ENCODE measurements at regions not wholly inside any gene's neighbourhood (a gene's known extent, or its start where the extent isn't known, plus 50 kb on each side); places are given as distances from the start of the nearest gene placed in this dataset.

DNA sequence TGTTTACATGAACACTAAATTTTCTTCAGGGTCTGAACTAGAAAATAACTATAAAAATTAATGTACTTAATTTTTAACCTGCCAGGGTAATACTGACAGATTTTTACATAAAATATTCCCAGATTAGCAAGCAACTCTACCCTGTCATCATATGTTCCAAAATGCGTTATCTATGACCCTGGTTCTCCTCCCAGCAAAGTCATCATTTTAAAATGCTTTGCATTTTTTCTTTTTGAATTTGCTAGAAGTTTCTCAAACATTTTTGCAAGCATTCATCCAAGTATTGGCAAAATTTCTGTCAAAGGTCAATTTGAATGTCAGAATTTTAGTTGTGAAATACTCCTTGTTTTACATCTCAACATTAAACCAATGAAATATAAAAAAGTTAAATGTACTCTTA is 144.5 kb upstream of the FTMT start:
- no peak overlapping the region for H3K4me3 ChIP-seq (ENCODE audit: low read depth, low read length)
- TF ChIP-seq, protein P1, sequence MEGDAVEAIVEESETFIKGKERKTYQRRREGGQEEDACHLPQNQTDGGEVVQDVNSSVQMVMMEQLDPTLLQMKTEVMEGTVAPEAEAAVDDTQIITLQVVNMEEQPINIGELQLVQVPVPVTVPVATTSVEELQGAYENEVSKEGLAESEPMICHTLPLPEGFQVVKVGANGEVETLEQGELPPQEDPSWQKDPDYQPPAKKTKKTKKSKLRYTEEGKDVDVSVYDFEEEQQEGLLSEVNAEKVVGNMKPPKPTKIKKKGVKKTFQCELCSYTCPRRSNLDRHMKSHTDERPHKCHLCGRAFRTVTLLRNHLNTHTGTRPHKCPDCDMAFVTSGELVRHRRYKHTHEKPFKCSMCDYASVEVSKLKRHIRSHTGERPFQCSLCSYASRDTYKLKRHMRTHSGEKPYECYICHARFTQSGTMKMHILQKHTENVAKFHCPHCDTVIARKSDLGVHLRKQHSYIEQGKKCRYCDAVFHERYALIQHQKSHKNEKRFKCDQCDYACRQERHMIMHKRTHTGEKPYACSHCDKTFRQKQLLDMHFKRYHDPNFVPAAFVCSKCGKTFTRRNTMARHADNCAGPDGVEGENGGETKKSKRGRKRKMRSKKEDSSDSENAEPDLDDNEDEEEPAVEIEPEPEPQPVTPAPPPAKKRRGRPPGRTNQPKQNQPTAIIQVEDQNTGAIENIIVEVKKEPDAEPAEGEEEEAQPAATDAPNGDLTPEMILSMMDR (IDR thresholded peaks at IDR 0.05; ENCODE audit: low read depth, low read length): no peak

DNA sequence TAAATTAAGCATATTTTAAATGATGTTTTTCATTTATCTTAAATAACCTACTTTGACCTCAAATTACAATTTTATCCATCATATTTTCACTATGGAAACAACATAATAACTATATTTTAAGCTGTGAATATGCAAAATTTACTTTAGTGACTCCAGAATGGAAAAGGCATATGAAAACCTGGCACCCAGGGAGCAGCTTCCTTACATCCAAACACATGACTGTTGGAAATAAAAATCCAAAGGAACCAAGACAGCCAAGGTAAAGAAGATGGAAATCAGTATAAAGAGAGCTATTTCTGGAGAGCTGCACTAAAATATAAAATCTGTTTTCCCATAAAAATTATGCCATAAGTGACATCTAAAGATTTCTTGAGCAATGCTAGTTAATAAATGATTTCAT is 140.3 kb upstream of the FTMT start:
- TF ChIP-seq, protein P1 (IDR thresholded peaks at IDR 0.05; ENCODE audit: low read depth, low read length): no peak
- H3K4me3 ChIP-seq (ENCODE audit: low read depth, low read length): no peak overlapping the region

DNA sequence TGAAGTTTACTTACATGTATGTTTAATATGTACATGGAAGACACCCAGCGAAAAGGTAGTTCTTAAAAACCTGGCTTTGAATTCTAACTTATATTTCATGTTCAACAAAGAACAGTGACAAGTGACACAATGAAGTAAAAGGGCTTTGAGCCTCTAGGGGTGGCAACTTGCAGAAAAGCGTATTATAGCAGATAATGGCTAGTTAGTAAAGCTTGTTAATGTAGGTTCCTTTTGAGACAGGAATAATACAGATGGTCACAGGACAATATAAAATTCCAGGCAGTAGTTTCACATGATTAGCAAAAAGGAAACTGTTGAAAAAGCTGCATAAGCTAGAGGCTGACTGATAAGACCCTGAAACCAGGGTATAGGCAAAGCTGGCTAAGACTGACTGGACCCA is 132.4 kb upstream of the FTMT start:
- TF ChIP-seq, protein P1 (IDR thresholded peaks at IDR 0.05; ENCODE audit: low read depth, low read length): no peak

DNA sequence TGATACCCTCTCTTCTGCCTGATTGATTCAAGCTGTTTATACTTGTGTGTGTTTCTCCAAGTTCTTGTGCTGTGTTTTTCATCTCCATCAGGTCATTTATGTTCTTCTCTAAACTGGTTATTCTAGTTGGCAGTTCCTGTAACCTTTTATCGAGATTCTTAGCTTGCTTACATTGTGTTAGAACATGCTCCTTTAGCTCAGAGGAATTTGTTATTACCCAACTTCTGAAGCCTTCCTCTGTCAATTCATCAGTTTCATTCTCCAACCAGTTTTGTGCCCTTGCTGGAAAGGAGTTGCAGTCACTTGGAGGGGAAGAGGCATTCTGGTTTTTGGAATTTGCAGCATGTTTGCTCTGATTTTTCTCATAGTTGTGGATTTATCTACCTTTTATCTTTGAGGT is 126.2 kb upstream of the FTMT start:
- TF ChIP-seq, protein P1 (IDR thresholded peaks at IDR 0.05; ENCODE audit: low read depth, low read length): no peak
- no peak overlapping the region for H3K4me3 ChIP-seq (ENCODE audit: low read depth, low read length)

More for the DNA sequence above, 132.4 kb upstream of the FTMT start:
- no peak overlapping the region for H3K4me3 ChIP-seq (ENCODE audit: low read depth, low read length)

DNA sequence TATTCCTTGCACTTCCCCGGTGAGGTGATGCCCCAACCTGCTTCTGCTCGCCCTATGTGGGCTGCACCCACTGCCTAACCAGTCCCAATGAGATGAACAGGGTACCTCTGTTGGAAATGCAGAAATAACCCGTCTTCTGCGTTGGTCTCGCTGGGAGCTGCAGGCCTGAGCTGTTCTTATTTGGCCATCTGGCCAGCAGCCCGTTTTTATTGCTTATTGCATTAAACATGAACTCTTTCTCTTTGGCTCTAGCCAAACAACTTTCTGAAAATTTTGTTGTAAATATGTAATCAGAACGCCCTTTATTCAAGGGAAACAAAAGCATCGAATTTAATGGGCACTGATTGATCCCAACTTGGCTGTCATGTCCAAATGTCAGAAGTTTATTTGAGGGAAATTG is 124.7 kb upstream of the FTMT start:
- no peak overlapping the region for H3K4me3 ChIP-seq (ENCODE audit: low read depth, low read length)

DNA sequence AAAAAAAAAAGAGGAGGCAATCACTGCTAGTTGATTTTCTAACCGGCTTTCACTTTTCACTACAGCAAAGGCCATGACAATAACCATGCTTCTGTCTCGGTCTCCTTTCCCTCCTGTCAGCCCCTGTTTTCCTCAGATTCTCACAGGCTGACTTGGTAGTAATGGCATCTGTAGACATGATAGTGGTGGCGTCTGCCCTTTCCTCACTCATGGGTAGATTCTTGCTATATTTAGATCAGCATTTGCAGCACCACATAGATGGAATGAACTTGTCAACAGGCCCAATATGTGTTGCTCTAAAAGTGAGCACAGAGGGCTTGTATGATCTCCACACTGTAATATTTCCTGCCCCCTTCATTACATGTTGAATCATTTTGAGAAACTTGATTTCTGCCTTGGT is 120.3 kb upstream of the FTMT start:
- TF ChIP-seq, protein P1 (IDR thresholded peaks at IDR 0.05; ENCODE audit: low read depth, low read length): no peak
- no peak overlapping the region for H3K4me3 ChIP-seq (ENCODE audit: low read depth, low read length)

More for the DNA sequence above, 124.7 kb upstream of the FTMT start:
- TF ChIP-seq, protein P1 (IDR thresholded peaks at IDR 0.05; ENCODE audit: low read depth, low read length): no peak

DNA sequence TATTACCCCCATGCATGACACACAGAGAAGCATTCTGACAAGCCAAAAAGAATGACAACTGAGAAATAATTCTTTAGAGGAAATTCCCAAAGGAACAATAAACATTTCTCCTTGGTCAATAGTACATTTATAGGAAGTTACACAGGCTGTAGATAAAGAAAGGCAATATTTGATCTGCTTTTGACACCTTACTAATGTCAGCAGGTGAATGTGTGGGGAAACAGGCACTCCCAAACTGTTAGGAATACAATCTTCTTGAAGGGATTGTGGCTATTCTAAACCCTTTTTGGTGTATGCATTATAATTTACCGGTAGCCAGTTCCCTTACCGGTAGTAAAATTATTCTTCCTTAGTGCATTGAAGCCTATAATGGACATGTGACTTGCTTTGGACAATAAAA is 116.1 kb upstream of the FTMT start:
- TF ChIP-seq, protein P1 (IDR thresholded peaks at IDR 0.05; ENCODE audit: low read depth, low read length): no peak
- H3K4me3 ChIP-seq (ENCODE audit: low read depth, low read length): no peak overlapping the region

Data from WI38 (cell line).